ENCODE measurements at regions not wholly inside any gene's neighbourhood (a gene's known extent, or its start where the extent isn't known, plus 50 kb on each side); places are given as distances from the start of the nearest gene placed in this dataset.

- TF ChIP-seq REST (IDR thresholded peaks at IDR 0.05; ENCODE audit: insufficient read depth in 1 of 2, low read depth in 2 of 2, low read length in 2 of 2) (no peak), POLR2AphosphoS5 (IDR thresholded peaks at IDR 0.05; ENCODE audit: low read depth, low read length) (no peak), SIN3A (IDR thresholded peaks at IDR 0.05; ENCODE audit: borderline replicate concordance, insufficient read depth, low read length) (no peak), TAF1 (IDR thresholded peaks at IDR 0.05; ENCODE audit: borderline replicate concordance, insufficient read depth, low read length) (no peak), FOXP2 (optimal IDR thresholded peaks at IDR 0.05; ENCODE audit: borderline replicate concordance, extremely low read depth, extremely low read length, insufficient read depth) (no peak)
Measured at GRCh38 chr3:177286034-177286433, 88.8 kb upstream of the TBL1XR1 start.
